Breast epithelium (tissue), 4 donors: ENCODE measurements at regions not wholly inside any gene's neighbourhood (a gene's known extent, or its start where the extent isn't known, plus 50 kb on each side); places are given as distances from the start of the nearest gene placed in this dataset.
"Not testable (repeated sequence)": the region's sequence is repeated elsewhere in the genome, so short reads cannot be mapped to it uniquely, and the experiment has no call there.

Experiments used
- DNase-seq, 2 donors: peaks; one replicate each; pipeline ENCODE4 v3.0.0-alpha.2; 2019; ENCODE audit warnings: low spot score in 2 of 2
- H3K27ac ChIP-seq, 2 donors: fragments of 200-600 bp; sonication (generic) in 1 of 2; one replicate each; pipeline ENCODE4 v1.5.1; 2016 to 2019; ENCODE audit warnings: mild to moderate bottlenecking in 1 of 2
- H3K27me3 ChIP-seq, 2 donors: fragments of 200-600 bp; sonication (generic) in 1 of 2; one replicate each; pipeline versions ENCODE4 v1.5.1 to v1.6.0; 2017 to 2019; ENCODE audit warnings: control low read depth in 1 of 2, mild to moderate bottlenecking in 1 of 2
- H3K36me3 ChIP-seq: fragments of 200-600 bp; one replicate; pipeline ENCODE4 v1.5.1; 2019
- H3K4me1 ChIP-seq, 2 donors: fragments of 200-600 bp; sonication (generic); one replicate each; pipeline ENCODE4 v1.5.1; 2016 to 2019; ENCODE audit warnings: control low read depth in 1 of 2
- H3K4me3 ChIP-seq, 3 donors: fragments of 200-600 bp; sonication (generic); 1 replicate in 2 of 3; 2 replicates in 1 of 3; pipeline ENCODE4 v1.5.1; 2016 to 2019; ENCODE audit warnings: mild to moderate bottlenecking in 3 of 3, moderate library complexity in 2 of 3
- H3K9me3 ChIP-seq, 2 donors: fragments of 200-600 bp; sonication (generic) in 1 of 2; one replicate each; pipeline ENCODE4 v1.5.1; 2016 to 2019; ENCODE audit warnings: control low read depth in 1 of 2
- POLR2A ChIP-seq: fragments of 450-650 bp; IDR thresholded peaks from one replicate; pipeline ENCODE4 v1.6.1; 2016; ENCODE audit warnings: antibody characterized with exemption, mild to moderate bottlenecking, moderate library complexity
- POLR2AphosphoS5 ChIP-seq, 3 donors: sonication (generic); formaldehyde crosslinking; IDR thresholded peaks; one replicate each; pipeline ENCODE4 v1.6.1; 2017; ENCODE audit warnings: antibody characterized with exemption in 3 of 3
- intact Hi-C: fragments of 100-400 bp; cut with DNase I; formaldehyde crosslinking; loops from one replicate; pipeline ENCODE4 v1.15.1; 2023; ENCODE audit warnings: low total_unique reads
- TF ChIP-seq, protein P1 (sequence below), 3 donors: fragments of 450-650 bp; IDR thresholded peaks; one replicate each; pipeline ENCODE4 v1.5.1; 2016 to 2017; ENCODE audit warnings: antibody characterized with exemption in 3 of 3, mild to moderate bottlenecking in 3 of 3, moderate library complexity in 3 of 3

DNA sequence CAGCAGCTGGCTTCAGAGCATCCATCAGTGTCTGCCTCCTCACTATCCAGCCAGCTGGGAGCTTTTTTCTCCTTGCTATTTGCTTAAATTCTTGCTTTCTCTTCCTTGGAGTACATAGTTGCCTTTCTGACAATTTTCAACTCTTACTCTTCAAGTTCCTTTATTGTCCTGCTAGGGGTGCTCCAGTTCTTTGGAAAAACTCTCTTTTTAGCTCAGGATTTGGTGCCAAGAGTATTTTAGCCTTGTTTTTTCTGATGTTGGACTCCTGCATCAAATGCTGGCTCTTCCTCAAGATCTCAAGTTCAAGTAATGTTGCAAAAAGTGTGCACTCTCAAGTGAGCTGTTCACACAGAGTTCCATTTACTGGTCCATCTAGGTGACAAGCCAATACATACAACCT, 126.4 kb downstream of the KDR start:
- intact Hi-C loops: no loop called here
- no peak overlapping the region for H3K4me3 ChIP-seq
- no peaks in the 10 kb centered on the region for H3K36me3 ChIP-seq
- no peaks in the 10 kb centered on the region for H3K27me3 ChIP-seq
- H3K4me1 ChIP-seq: no peaks in the 10 kb centered on the region
- no peak for TF ChIP-seq POLR2AphosphoS5 (IDR thresholded peaks at IDR 0.05)
- no peak for TF ChIP-seq POLR2A
- TF ChIP-seq, protein P1, sequence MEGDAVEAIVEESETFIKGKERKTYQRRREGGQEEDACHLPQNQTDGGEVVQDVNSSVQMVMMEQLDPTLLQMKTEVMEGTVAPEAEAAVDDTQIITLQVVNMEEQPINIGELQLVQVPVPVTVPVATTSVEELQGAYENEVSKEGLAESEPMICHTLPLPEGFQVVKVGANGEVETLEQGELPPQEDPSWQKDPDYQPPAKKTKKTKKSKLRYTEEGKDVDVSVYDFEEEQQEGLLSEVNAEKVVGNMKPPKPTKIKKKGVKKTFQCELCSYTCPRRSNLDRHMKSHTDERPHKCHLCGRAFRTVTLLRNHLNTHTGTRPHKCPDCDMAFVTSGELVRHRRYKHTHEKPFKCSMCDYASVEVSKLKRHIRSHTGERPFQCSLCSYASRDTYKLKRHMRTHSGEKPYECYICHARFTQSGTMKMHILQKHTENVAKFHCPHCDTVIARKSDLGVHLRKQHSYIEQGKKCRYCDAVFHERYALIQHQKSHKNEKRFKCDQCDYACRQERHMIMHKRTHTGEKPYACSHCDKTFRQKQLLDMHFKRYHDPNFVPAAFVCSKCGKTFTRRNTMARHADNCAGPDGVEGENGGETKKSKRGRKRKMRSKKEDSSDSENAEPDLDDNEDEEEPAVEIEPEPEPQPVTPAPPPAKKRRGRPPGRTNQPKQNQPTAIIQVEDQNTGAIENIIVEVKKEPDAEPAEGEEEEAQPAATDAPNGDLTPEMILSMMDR (IDR thresholded peaks at IDR 0.05): peak in 2 of 3 donors; percentile 47 to 60
- no peaks in the 10 kb centered on the region for H3K9me3 ChIP-seq
- no peak overlapping the region for H3K27ac ChIP-seq
- no peak for DNase-seq

DNA sequence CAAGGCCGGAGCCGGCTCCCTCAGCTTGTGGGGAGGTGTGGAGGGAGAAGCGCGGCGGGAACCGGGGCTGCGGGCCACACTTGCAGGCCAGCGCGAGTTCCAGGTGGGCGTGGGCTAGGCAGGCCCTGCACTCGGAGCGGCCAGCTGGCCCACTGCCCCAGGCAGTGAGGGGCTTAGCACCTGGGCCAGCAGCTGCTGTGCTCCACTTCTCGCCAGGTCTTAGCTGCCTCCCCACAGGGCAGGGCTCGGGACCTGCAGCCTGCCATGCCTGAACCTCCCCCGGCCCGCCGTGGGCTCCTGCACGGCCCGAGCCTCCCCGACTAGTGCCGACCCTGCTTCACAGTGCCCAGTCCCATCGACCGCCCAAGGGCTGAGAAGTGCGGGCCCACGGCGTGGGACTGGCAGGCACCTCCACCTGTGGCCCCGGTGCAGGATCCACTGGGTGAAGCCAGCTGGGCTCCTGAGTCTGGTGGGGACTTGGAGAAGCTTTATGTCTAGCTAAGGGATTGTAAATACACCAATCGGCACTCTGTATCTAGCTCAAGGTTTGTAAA, 131.8 kb downstream of the KDR start:
- DNase-seq, intact Hi-C loops: not testable (repeated sequence)

DNA sequence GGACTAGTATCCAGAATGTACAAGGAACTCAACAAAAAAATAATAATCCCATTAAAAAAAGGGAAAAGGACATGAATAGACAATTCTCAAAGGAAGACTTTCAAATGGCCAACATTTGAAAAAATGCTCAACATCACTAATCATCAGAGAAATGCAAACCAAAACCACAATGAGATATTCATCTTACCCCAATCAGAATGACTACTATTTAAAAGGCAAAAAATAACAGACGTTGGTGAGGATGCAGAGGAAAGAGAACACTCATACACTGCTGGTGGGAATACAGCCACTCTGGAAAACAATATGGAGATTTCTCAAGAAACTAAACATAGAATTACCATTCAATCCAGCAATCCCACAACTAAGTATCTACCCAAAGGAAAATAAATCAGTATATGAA, 133.1 kb downstream of the KDR start:
- peaks cover 4 to 13% of the 10 kb centered on the region in 2 donors for H3K9me3 ChIP-seq
- DNase-seq: no peak
- no peak overlapping the region for H3K4me3 ChIP-seq
- no peaks in the 10 kb centered on the region for H3K27me3 ChIP-seq
- no peak overlapping the region for H3K27ac ChIP-seq
- intact Hi-C loops: no loop called here
- H3K36me3 ChIP-seq: no peaks in the 10 kb centered on the region
- H3K4me1 ChIP-seq: no peaks in the 10 kb centered on the region
- TF ChIP-seq, protein P1 (IDR thresholded peaks at IDR 0.05): no peak
- TF ChIP-seq POLR2AphosphoS5 (IDR thresholded peaks at IDR 0.05) (no peak), POLR2A (no peak)

More for the DNA sequence above, 131.8 kb downstream of the KDR start:
- not testable (repeated sequence) for H3K36me3 ChIP-seq, H3K9me3 ChIP-seq, H3K4me3 ChIP-seq, H3K27me3 ChIP-seq, H3K4me1 ChIP-seq, H3K27ac ChIP-seq

DNA sequence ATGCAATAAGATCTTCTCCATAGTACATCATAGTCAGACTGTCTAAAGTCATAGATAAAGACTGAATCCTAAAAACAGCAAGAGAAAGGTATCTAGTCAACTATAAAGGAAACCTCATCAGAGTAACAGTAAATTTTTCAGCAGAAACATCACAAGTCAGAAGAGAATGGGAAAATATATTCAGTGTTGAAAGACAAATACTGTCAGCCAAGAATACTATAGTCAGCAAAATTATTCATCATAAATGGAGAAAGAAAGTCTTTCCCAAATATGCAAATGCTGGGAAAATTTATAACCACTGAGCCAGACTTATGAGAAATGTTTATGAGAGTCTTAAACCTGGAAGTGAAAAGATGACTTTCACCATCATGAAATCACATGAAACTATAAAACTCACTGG, 136.7 kb downstream of the KDR start:
- no peaks in the 10 kb centered on the region for H3K4me1 ChIP-seq
- no peak overlapping the region for H3K4me3 ChIP-seq
- H3K36me3 ChIP-seq: no peaks in the 10 kb centered on the region
- DNase-seq: no peak
- H3K9me3 ChIP-seq: peaks cover 4 to 13% of the 10 kb centered on the region in 2 donors
- intact Hi-C loops: no loop called here
- TF ChIP-seq POLR2A (no peak), POLR2AphosphoS5 (IDR thresholded peaks at IDR 0.05) (no peak)
- TF ChIP-seq, protein P1 (IDR thresholded peaks at IDR 0.05): no peak
- H3K27me3 ChIP-seq: no peaks in the 10 kb centered on the region
- H3K27ac ChIP-seq: no peak overlapping the region

DNA sequence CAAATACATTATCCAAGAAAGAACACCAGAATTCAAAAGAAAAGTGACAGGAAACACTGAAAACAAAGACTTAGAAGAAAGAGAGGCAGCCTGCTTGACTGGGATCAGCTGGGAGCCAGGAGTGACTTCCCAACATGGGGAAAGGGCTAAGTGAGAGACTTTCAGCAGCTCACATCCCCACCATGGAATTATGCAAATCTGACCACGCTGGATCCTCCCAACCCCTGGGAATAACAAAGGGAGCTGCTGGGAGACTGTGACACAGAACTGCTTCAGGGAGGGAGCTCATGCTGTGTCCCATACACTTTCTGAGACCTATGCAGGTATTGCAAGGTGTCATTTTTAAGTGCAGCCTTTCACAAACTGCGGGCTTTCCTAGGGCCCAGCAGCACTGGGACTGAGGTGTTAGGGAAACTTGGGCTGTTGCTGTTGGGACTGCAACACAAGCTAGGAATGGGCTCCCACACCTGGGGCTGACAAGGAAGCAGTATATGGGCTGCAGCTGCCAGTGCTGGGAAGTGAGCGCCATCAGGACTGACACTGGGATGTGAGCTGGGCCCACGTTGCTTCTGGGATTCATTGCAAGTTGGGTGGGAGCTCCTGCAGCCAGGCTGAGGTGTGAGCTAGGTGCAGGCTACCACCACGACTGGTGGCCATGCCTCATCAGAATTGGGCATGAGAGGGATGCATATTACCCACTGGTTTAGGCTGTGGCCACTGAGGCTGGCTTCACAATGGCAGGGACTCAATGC, 139.1 kb downstream of the KDR start:
- H3K27me3 ChIP-seq: no peaks in the 10 kb centered on the region
- H3K4me3 ChIP-seq: no peak overlapping the region
- peaks cover 4 to 13% of the 10 kb centered on the region in 2 donors for H3K9me3 ChIP-seq
- no peaks in the 10 kb centered on the region for H3K4me1 ChIP-seq
- no peak for DNase-seq
- TF ChIP-seq POLR2A (no peak), POLR2AphosphoS5 (IDR thresholded peaks at IDR 0.05) (no peak)
- TF ChIP-seq, protein P1 (IDR thresholded peaks at IDR 0.05): no peak
- H3K27ac ChIP-seq: no peak overlapping the region
- no peaks in the 10 kb centered on the region for H3K36me3 ChIP-seq
- intact Hi-C loops: no loop called here
